ENCODE measurements at regions not wholly inside any gene's neighbourhood (a gene's known extent, or its start where the extent isn't known, plus 50 kb on each side); places are given as distances from the start of the nearest gene placed in this dataset.
"Not testable (repeated sequence)": the region's sequence is repeated elsewhere in the genome, so short reads cannot be mapped to it uniquely, and the experiment has no call there.

GRCh38 chr5:92659246-92659645, 921.8 kb downstream of the NR2F1-AS1 start:
- TF ChIP-seq CTCF (conservative IDR thresholded peaks at IDR 0.05; ENCODE audit: low read depth, low read length) = no peak
- no peak overlapping the region for H3K4me3 ChIP-seq (ENCODE audit: low read depth, low read length)
- DNase-seq (ENCODE audit: low read depth) = no peak

DNA sequence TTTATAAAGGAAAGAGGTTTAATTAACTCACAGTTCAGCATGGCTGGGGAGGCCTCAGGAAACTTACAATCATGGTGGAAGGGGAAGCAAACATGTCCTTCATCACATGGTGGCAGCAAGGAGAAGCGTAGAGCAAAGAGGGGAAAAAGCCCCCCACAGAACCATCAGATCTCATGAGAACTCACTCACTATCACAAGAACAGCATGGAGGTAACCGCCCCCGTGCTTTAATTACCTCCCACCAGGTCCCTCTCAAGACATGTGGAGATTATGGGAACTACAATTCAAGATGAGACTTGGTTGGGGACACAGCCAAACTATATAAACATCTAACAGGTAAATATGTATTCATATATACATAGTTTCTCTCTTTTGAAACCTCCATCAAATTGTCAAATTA, 926.4 kb downstream of the NR2F1-AS1 start:
- DNase-seq (ENCODE audit: low read depth); H3K4me3 ChIP-seq (ENCODE audit: low read depth, low read length): not testable (repeated sequence)

DNA sequence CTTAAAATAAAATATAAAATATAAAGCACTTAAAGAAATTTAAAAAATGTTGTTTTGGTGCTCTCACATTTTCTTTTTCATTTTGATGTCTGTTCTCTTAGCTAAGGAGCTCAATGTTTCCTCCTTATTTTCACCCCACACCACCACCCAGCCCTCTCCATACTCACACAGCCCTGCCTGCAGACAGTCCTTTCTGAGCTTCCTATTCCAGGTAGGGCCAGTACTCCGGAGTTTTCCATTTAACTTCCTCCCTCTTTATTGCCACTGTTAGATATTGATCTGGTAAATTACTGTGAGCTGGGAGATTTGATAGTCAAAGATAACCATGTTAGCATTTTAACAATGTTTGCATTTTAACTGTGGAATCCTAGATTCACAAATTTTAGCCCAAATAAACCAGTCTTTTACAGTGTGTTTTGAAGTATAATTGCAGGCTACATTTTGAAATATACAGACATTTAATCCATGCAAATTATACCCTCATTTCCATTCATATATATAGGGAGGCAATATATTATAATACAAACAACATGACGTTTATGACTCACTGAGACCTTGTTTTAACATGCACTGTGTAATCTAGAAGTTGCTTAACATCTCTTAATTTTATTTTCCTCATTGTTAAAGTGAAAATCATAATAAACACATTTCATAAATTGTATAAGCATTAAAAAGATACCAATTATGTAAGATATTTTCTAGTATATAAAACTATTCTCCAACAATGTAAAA, 927.1 kb downstream of the NR2F1-AS1 start:
- TF ChIP-seq CTCF (conservative IDR thresholded peaks at IDR 0.05; ENCODE audit: low read depth, low read length) = no peak
- DNase-seq (ENCODE audit: low read depth) = no peak
- no peak overlapping the region for H3K4me3 ChIP-seq (ENCODE audit: low read depth, low read length)

DNA sequence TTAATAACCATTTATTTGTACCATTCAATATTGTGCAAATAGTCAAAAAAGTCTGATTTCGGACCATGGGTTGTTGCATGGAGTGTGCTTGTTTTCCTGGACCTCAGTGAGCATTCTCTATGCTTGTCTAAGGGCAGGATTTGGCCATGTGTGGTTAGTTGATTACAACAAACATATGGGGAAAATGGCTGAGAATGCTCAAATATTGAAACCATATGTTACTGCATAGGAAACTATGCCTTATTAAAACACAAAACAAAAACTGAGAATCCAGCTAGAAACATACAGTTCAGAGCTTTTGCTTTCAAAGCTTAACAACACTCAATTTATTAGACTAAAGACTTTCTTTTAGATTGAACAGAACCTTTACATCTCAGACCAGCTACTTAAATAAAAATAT, 928.3 kb downstream of the NR2F1-AS1 start:
- no peak for TF ChIP-seq CTCF (conservative IDR thresholded peaks at IDR 0.05; ENCODE audit: low read depth, low read length)
- DNase-seq (ENCODE audit: low read depth) = no peak

DNA sequence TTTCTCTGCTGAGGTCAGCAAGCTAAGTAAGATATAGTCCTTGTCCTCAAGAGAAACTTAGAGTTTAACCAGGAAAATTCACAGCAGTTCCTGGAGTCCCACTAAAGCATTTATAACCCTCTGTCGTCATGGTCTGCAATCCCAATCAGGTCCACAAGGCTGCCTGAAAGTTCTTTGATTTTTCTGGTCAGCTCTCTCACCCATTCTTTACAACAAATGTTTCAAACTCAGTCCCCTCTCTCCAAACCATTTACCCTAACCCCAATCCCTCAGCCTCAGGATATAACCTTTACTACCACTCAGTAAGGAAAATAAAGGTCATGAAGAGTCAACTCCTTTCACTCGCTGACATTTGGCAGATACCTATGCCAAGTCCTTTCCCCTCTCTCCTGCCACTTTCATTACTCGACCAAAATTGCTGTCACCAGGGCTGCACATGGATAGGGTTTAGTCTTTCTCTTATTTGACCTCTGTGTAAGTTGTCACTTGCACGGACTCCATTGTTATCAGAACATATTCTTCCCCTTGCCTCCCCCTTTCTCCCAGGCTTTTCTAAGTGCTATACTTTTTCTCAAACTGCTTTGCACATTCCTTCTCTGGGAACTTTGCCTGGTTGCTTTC, 936.6 kb downstream of the NR2F1-AS1 start:
- peak; percentile 19 for TF ChIP-seq CTCF (conservative IDR thresholded peaks at IDR 0.05; ENCODE audit: low read depth, low read length)
- no peak for DNase-seq (ENCODE audit: low read depth)
- no peak overlapping the region for H3K4me3 ChIP-seq (ENCODE audit: low read depth, low read length)

More for the DNA sequence above, 928.3 kb downstream of the NR2F1-AS1 start:
- H3K4me3 ChIP-seq (ENCODE audit: low read depth, low read length) = no peak overlapping the region

DNA sequence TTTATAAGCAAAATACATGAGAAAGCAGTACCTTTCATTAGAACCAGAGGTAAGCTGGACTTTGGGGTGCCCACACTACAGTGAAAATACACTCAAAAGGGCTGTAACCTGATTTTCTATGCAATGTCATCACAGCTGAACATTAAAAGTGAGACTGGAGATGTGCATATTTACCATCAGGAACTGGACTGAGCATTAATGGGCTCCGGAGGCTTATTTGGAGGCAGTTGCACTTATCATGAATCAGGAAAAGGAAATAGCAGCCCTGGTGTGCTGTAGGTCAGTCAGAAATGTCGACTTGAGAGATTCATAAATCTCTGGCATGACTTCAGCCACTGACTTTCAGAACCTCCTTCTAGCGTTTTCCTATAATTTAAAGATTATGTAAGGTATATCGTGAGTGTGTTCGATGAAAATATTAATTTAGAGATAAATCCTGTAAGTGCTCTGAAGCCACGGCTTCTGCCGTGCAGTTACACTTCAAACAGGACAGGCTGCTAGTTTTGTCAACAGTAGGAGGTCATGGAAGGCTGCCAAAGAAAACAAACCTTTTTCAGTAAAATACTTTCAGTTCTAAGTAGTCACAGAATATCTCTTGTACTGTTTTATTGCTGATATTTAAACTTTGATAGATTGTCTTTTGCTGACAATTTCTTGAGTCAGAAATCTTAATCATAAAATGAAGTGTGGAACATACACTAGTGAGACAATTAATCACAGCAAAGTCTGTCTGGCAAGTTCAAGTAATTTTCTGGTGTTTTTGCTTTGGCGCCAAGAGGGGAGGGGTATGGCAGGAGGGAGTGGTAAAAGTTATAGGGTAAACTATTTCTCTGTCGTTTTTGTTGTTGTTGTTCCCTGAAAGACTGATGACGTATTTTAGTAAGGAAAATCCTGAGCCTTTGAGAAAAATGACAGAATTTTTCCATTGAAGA, 939.7 kb downstream of the NR2F1-AS1 start:
- peak overlapping the region; percentile 32 for H3K4me3 ChIP-seq (ENCODE audit: low read depth, low read length)
- peak; percentile 42 for DNase-seq (ENCODE audit: low read depth)
- no peak for TF ChIP-seq CTCF (conservative IDR thresholded peaks at IDR 0.05; ENCODE audit: low read depth, low read length)

GRCh38 chr5:92640340-92640739, 940.7 kb downstream of the NR2F1-AS1 start:
- no peak for DNase-seq (ENCODE audit: low read depth)
- no peak for TF ChIP-seq CTCF (conservative IDR thresholded peaks at IDR 0.05; ENCODE audit: low read depth, low read length)

More at GRCh38 chr5:92640340-92640739, 940.7 kb downstream of the NR2F1-AS1 start:
- no peak overlapping the region for H3K4me3 ChIP-seq (ENCODE audit: low read depth, low read length)

All from epithelial cell of proximal tubule (primary cell).